MM.1S (cell line): ENCODE measurements at regions not wholly inside any gene's neighbourhood (a gene's known extent, or its start where the extent isn't known, plus 50 kb on each side); places are given as distances from the start of the nearest gene placed in this dataset.

ENCODE experiments used
- DNase-seq: peaks from one replicate; pipeline ENCODE4 v3.0.0-alpha.2; 2015
- H2AFZ ChIP-seq: fragments of 300-600 bp; sonication (generic); 2 replicates; pipeline ENCODE4 v1.6.0; 2016; ENCODE audit warnings: antibody characterized with exemption, low read length
- H3F3A ChIP-seq: fragments of 300-600 bp; sonication (generic); 2 replicates; pipeline ENCODE4 v1.6.1; 2016; ENCODE audit warnings: mild to moderate bottlenecking, antibody characterized with exemption, low read length, moderate library complexity, mixed read lengths; ENCODE audit not compliant: insufficient read depth
- H3K27ac ChIP-seq: fragments of 300-600 bp; sonication (generic); 2 replicates; pipeline ENCODE4 v1.5.1; 2016; ENCODE audit warnings: mild to moderate bottlenecking, low read length
- H3K27me3 ChIP-seq: fragments of 300-600 bp; sonication (generic); replicated peaks from 2 replicates; pipeline ENCODE4 v1.6.0; 2016; ENCODE audit warnings: low read length; ENCODE audit not compliant: insufficient read depth
- H3K36me3 ChIP-seq: fragments of 300-600 bp; sonication (generic); replicated peaks from 2 replicates; pipeline ENCODE4 v1.6.1; 2016; ENCODE audit warnings: mild to moderate bottlenecking, low read length, mixed read lengths; ENCODE audit not compliant: insufficient read depth
- H3K4me1 ChIP-seq: fragments of 300-600 bp; sonication (generic); 2 replicates; pipeline ENCODE4 v1.6.1; 2016; ENCODE audit warnings: low read length, mixed read lengths
- H3K4me2 ChIP-seq: fragments of 300-600 bp; sonication (generic); 2 replicates; pipeline ENCODE4 v1.6.0; 2016; ENCODE audit warnings: low read depth, low read length
- H3K4me3 ChIP-seq: fragments of 300-600 bp; sonication (generic); 2 replicates; pipeline ENCODE4 v1.5.1; 2016; ENCODE audit warnings: low read length, mixed read lengths
- H3K79me2 ChIP-seq: fragments of 300-600 bp; sonication (generic); 2 replicates; pipeline ENCODE4 v1.6.1; 2016; ENCODE audit warnings: mixed run types, low read length, mixed read lengths
- H3K9ac ChIP-seq: fragments of 300-600 bp; sonication (generic); 2 replicates; pipeline ENCODE4 v1.6.1; 2016; ENCODE audit warnings: low read length, mixed read lengths
- H3K9me2 ChIP-seq: fragments of 300-600 bp; sonication (generic); replicated peaks from 2 replicates; pipeline ENCODE4 v1.6.1; 2016; ENCODE audit warnings: mild to moderate bottlenecking, low read length, mixed read lengths; ENCODE audit not compliant: insufficient read depth
- H3K9me3 ChIP-seq: fragments of 300-600 bp; sonication (generic); replicated peaks from 2 replicates; pipeline ENCODE4 v1.6.1; 2016; ENCODE audit warnings: mild to moderate bottlenecking, low read length, mixed read lengths; ENCODE audit not compliant: insufficient read depth
- H4K20me1 ChIP-seq: fragments of 300-600 bp; sonication (generic); 2 replicates; pipeline ENCODE4 v1.6.1; 2016; ENCODE audit warnings: mild to moderate bottlenecking, low read length, moderate library complexity, mixed read lengths; ENCODE audit not compliant: insufficient read depth
- EZH2 ChIP-seq: fragments of 300-600 bp; sonication (generic); optimal IDR thresholded peaks from 2 replicates; pipeline ENCODE3; 2017; ENCODE audit warnings: low read depth, mild to moderate bottlenecking, antibody characterized with exemption, low read length, mixed read lengths
- EZH2phosphoT487 ChIP-seq: fragments of 300-600 bp; sonication (generic); IDR thresholded peaks from 2 replicates; pipeline ENCODE4 v1.6.1; 2018; ENCODE audit warnings: antibody characterized with exemption, low read length
- TF ChIP-seq, protein P1 (sequence below): fragments of 300-600 bp; sonication (generic); IDR thresholded peaks from 2 replicates; pipeline ENCODE4 v1.5.1; 2016; ENCODE audit warnings: antibody characterized with exemption, low read length, mixed read lengths

DNA sequence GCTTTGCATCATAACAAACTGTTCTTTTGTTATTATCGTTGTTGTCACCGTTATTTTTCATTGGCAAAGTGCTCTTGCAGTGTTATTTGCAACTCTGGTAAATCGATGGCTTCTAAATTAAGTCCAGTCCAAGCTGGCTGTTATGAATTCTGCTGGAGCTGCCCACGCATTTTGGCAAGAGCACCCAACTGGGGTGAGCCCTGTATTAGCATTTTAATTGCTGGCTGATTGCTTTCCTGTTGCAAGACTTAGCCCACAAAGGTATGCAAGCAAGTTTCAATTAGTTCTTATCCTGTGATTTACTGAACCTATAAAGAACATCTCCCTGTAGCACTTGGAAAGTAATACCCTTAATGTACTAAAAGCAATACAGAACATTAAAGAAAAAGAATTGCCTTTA lies 226.8 kb downstream of the ACTR3B start:
- Histone ChIP-seq H3K4me1 (no peaks in the 10 kb centered on the region), H3K9me3 (no peaks in the 10 kb centered on the region), H3K79me2 (no peaks in the 10 kb centered on the region), H3K36me3 (no peaks in the 10 kb centered on the region), H3K4me2 (no peak overlapping the region), H3K9ac (no peak overlapping the region), H3K27me3 (no peaks in the 10 kb centered on the region), H3K27ac (no peak overlapping the region), H2AFZ (no peak overlapping the region), H3F3A (no peaks in the 10 kb centered on the region), H3K9me2 (no peaks in the 10 kb centered on the region), H3K4me3 (no peak overlapping the region), H4K20me1 (no peaks in the 10 kb centered on the region)
- DNase-seq = no peak
- TF ChIP-seq, protein P1, sequence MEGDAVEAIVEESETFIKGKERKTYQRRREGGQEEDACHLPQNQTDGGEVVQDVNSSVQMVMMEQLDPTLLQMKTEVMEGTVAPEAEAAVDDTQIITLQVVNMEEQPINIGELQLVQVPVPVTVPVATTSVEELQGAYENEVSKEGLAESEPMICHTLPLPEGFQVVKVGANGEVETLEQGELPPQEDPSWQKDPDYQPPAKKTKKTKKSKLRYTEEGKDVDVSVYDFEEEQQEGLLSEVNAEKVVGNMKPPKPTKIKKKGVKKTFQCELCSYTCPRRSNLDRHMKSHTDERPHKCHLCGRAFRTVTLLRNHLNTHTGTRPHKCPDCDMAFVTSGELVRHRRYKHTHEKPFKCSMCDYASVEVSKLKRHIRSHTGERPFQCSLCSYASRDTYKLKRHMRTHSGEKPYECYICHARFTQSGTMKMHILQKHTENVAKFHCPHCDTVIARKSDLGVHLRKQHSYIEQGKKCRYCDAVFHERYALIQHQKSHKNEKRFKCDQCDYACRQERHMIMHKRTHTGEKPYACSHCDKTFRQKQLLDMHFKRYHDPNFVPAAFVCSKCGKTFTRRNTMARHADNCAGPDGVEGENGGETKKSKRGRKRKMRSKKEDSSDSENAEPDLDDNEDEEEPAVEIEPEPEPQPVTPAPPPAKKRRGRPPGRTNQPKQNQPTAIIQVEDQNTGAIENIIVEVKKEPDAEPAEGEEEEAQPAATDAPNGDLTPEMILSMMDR = no peak
- TF ChIP-seq EZH2phosphoT487 = no peak
- no peak for TF ChIP-seq EZH2

- Histone ChIP-seq H3F3A (no peaks in the 10 kb centered on the region), H3K4me3 (no peak overlapping the region), H3K4me2 (no peak overlapping the region), H3K4me1 (no peaks in the 10 kb centered on the region), H3K9me3 (no peaks in the 10 kb centered on the region), H3K36me3 (no peaks in the 10 kb centered on the region), H3K9ac (no peak overlapping the region), H3K9me2 (no peaks in the 10 kb centered on the region), H2AFZ (no peak overlapping the region), H3K79me2 (no peaks in the 10 kb centered on the region), H3K27ac (no peak overlapping the region), H3K27me3 (no peaks in the 10 kb centered on the region), H4K20me1 (no peaks in the 10 kb centered on the region)
- DNase-seq = no peak
- TF ChIP-seq, protein P1 = no peak
- TF ChIP-seq EZH2phosphoT487 (no peak), EZH2 (no peak)
These were observed 228.1 kb downstream of the ACTR3B start for GRCh38 chr7:152987656-152988055.

DNA sequence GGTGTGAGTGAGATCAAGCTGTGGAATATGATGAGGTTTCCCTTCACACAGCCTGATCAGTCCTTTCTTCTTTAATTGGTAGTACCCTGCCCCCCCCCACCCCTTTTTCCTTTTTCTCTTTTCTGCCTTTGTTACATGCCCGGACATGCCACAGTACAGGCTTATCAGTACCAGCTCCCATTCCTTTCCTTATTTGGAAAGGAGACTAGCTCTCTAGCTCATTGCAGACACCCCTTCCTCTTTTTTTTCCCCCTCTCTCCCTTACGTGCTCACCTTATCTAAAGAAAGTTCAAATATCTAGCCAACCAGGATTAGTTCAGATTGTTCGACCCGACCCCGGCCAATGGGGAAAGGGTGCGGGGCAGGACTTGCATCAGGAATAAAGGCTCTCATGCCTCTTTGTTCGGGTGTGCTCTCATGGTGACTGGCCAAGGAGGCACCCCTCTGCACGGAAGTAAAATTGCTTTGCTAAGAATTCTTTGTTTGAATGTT lies 230.4 kb downstream of the ACTR3B start:
- H3K36me3 ChIP-seq = no peaks in the 10 kb centered on the region
- H3F3A ChIP-seq = no peaks in the 10 kb centered on the region
- H3K27ac ChIP-seq = no peak overlapping the region
- H3K9ac ChIP-seq = no peak overlapping the region
- no peak overlapping the region for H3K4me3 ChIP-seq
- DNase-seq = no peak
- H3K9me3 ChIP-seq = no peaks in the 10 kb centered on the region
- H3K79me2 ChIP-seq = no peaks in the 10 kb centered on the region
- H3K4me2 ChIP-seq = no peak overlapping the region
- no peaks in the 10 kb centered on the region for H3K9me2 ChIP-seq
- TF ChIP-seq, protein P1 = no peak
- TF ChIP-seq EZH2phosphoT487 (no peak), EZH2 (no peak)
- no peaks in the 10 kb centered on the region for H3K4me1 ChIP-seq
- no peaks in the 10 kb centered on the region for H3K27me3 ChIP-seq
- H2AFZ ChIP-seq = no peak overlapping the region
- no peaks in the 10 kb centered on the region for H4K20me1 ChIP-seq
